ENCODE measurements at regions not wholly inside any gene's neighbourhood (a gene's known extent, or its start where the extent isn't known, plus 50 kb on each side); places are given as distances from the start of the nearest gene placed in this dataset.

DNA sequence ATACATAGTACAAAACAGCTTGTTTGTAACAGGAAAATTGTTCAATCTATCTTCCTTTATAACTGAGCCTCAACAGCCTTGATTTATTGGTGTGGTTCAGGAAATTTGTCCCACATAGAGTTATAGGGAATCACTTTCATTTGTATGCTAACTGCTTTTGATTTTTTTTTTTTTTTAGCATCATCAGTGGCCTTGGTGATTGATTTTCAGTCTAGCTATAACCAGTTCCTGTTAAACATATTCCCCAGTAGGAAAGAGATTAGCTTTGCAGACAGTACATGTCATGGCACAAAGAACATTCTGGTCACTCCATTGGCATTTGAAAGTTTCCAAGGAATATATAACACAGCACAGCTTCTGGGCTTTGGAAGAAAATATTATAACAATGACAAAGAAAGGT is 337.3 kb upstream of the TMPO start:
- no peaks in the 10 kb centered on the region for H3K36me3 ChIP-seq (replicated peaks; ENCODE audit: low read depth, low read length)
- no peaks in the 10 kb centered on the region for H3K4me1 ChIP-seq (ENCODE audit: low read length)
- H3K79me2 ChIP-seq (ENCODE audit: low read length): no peaks in the 10 kb centered on the region
- H4K20me1 ChIP-seq (ENCODE audit: insufficient read depth, low read length): no peaks in the 10 kb centered on the region
- no peak overlapping the region for H3K27ac ChIP-seq (ENCODE audit: low read length)
- H2AFZ ChIP-seq (ENCODE audit: low read depth, low read length): no peak overlapping the region
- peaks cover 26% of the 10 kb centered on the region; the same call in 1 of the 2 replicates for H3K27me3 ChIP-seq (ENCODE audit: low read depth, low read length)
- no peak overlapping the region for H3K4me2 ChIP-seq (ENCODE audit: low read length)
- no peaks in the 10 kb centered on the region for H3K9me3 ChIP-seq (ENCODE audit: insufficient read depth, low read length)
- H3K9ac ChIP-seq (ENCODE audit: low read length): no peak overlapping the region
- no peak overlapping the region for H3K4me3 ChIP-seq (ENCODE audit: low read length)
- TF ChIP-seq, protein P1, sequence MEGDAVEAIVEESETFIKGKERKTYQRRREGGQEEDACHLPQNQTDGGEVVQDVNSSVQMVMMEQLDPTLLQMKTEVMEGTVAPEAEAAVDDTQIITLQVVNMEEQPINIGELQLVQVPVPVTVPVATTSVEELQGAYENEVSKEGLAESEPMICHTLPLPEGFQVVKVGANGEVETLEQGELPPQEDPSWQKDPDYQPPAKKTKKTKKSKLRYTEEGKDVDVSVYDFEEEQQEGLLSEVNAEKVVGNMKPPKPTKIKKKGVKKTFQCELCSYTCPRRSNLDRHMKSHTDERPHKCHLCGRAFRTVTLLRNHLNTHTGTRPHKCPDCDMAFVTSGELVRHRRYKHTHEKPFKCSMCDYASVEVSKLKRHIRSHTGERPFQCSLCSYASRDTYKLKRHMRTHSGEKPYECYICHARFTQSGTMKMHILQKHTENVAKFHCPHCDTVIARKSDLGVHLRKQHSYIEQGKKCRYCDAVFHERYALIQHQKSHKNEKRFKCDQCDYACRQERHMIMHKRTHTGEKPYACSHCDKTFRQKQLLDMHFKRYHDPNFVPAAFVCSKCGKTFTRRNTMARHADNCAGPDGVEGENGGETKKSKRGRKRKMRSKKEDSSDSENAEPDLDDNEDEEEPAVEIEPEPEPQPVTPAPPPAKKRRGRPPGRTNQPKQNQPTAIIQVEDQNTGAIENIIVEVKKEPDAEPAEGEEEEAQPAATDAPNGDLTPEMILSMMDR (IDR thresholded peaks at IDR 0.05; ENCODE audit: low read depth, low read length): no peak
- TF ChIP-seq EZH2phosphoT487 (IDR thresholded peaks at IDR 0.05; ENCODE audit: low read depth): no peak

DNA sequence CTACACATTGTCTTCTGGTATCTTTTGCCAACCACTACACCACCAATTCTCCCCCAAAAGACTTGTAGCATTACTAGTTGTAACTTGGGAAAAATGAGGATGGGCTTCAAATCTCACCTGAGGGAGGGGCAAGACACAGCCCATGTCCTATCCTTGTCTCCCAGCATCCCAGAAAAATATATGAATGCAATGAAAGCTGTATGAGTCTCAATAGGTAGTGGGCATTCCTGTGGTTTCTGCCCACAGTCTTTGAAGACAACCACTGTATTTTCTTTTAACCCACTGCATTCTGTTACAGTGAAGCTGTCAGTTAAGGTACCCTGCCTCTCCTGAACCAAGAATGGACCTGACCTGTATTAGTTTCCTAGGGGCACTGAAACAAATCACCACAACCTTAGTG is 336.2 kb upstream of the TMPO start:
- Histone ChIP-seq H3K27ac (ENCODE audit: low read length) (no peak overlapping the region), H3K4me2 (ENCODE audit: low read length) (no peak overlapping the region), H2AFZ (ENCODE audit: low read depth, low read length) (no peak overlapping the region), H3K79me2 (ENCODE audit: low read length) (no peaks in the 10 kb centered on the region), H3K4me3 (ENCODE audit: low read length) (no peak overlapping the region), H4K20me1 (ENCODE audit: insufficient read depth, low read length) (no peaks in the 10 kb centered on the region), H3K27me3 (ENCODE audit: low read depth, low read length) (peaks cover 29% of the 10 kb centered on the region; the same call in 1 of the 2 replicates), H3K36me3 (replicated peaks; ENCODE audit: low read depth, low read length) (no peaks in the 10 kb centered on the region), H3K4me1 (ENCODE audit: low read length) (no peaks in the 10 kb centered on the region), H3K9ac (ENCODE audit: low read length) (no peak overlapping the region), H3K9me3 (ENCODE audit: insufficient read depth, low read length) (no peaks in the 10 kb centered on the region)
- no peak for TF ChIP-seq EZH2phosphoT487 (IDR thresholded peaks at IDR 0.05; ENCODE audit: low read depth)
- TF ChIP-seq, protein P1 (IDR thresholded peaks at IDR 0.05; ENCODE audit: low read depth, low read length): no peak

DNA sequence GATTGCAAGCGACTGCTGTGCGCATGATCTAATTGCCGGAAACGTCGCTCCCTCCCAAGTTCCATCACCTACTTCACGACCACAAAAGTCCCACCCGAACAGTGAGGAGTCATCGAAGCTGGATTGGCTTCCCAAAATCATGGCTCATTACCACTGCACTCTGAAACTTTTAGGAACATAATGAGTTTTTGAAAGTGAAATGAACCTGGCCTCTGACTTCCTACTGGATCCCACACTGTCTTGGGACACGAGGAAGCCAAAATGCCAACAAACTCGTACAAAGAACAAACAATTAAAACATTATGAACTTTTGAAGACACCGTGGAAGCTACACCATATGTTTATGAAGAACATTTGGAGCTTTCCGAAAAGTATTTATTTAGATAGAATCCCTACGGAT is 334.8 kb upstream of the TMPO start:
- no peak overlapping the region for H3K27ac ChIP-seq (ENCODE audit: low read length)
- no peak overlapping the region for H3K4me3 ChIP-seq (ENCODE audit: low read length)
- H3K9ac ChIP-seq (ENCODE audit: low read length): no peak overlapping the region
- H3K27me3 ChIP-seq (ENCODE audit: low read depth, low read length): peaks cover 23% of the 10 kb centered on the region; the same call in 1 of the 2 replicates
- H3K36me3 ChIP-seq (replicated peaks; ENCODE audit: low read depth, low read length): no peaks in the 10 kb centered on the region
- no peak overlapping the region for H2AFZ ChIP-seq (ENCODE audit: low read depth, low read length)
- H3K9me3 ChIP-seq (ENCODE audit: insufficient read depth, low read length): no peaks in the 10 kb centered on the region
- no peaks in the 10 kb centered on the region for H3K79me2 ChIP-seq (ENCODE audit: low read length)
- no peaks in the 10 kb centered on the region for H4K20me1 ChIP-seq (ENCODE audit: insufficient read depth, low read length)
- no peak overlapping the region for H3K4me2 ChIP-seq (ENCODE audit: low read length)
- TF ChIP-seq EZH2phosphoT487 (IDR thresholded peaks at IDR 0.05; ENCODE audit: low read depth): no peak
- TF ChIP-seq, protein P1 (IDR thresholded peaks at IDR 0.05; ENCODE audit: low read depth, low read length): no peak
- H3K4me1 ChIP-seq (ENCODE audit: low read length): no peaks in the 10 kb centered on the region

DNA sequence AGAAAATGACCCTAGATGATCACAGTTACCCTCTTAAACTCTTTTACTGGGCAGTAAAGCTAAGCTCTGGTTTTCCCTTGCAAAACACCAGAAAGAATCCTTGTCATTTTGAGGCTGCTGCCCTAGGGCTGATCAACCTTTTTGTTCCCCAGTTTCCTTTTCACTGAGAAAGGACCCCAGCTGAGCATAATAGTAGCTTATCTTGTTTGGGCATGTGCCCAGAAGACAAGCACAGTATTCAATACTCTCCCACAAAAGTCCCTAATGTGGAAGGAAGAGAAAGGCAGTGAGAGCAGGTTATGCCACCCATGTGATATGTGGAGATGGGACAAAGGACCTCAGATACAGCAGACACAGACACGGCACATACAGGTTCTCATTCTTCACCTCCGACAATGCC is 332.6 kb upstream of the TMPO start:
- TF ChIP-seq, protein P1 (IDR thresholded peaks at IDR 0.05; ENCODE audit: low read depth, low read length): no peak
- no peak for TF ChIP-seq EZH2phosphoT487 (IDR thresholded peaks at IDR 0.05; ENCODE audit: low read depth)
- no peaks in the 10 kb centered on the region for H3K9me3 ChIP-seq (ENCODE audit: insufficient read depth, low read length)
- H2AFZ ChIP-seq (ENCODE audit: low read depth, low read length): no peak overlapping the region
- no peak overlapping the region for H3K9ac ChIP-seq (ENCODE audit: low read length)
- H3K4me3 ChIP-seq (ENCODE audit: low read length): no peak overlapping the region
- H4K20me1 ChIP-seq (ENCODE audit: insufficient read depth, low read length): no peaks in the 10 kb centered on the region
- no peaks in the 10 kb centered on the region for H3K79me2 ChIP-seq (ENCODE audit: low read length)
- H3K4me1 ChIP-seq (ENCODE audit: low read length): no peaks in the 10 kb centered on the region
- H3K4me2 ChIP-seq (ENCODE audit: low read length): no peak overlapping the region
- no peaks in the 10 kb centered on the region for H3K36me3 ChIP-seq (replicated peaks; ENCODE audit: low read depth, low read length)
- peaks cover 17% of the 10 kb centered on the region for H3K27me3 ChIP-seq (ENCODE audit: low read depth, low read length)
- H3K27ac ChIP-seq (ENCODE audit: low read length): no peak overlapping the region

All from OCI-LY3 (cell line).